ENCODE measurements at regions not wholly inside any gene's neighbourhood (a gene's known extent, or its start where the extent isn't known, plus 50 kb on each side); places are given as distances from the start of the nearest gene placed in this dataset.

DNA sequence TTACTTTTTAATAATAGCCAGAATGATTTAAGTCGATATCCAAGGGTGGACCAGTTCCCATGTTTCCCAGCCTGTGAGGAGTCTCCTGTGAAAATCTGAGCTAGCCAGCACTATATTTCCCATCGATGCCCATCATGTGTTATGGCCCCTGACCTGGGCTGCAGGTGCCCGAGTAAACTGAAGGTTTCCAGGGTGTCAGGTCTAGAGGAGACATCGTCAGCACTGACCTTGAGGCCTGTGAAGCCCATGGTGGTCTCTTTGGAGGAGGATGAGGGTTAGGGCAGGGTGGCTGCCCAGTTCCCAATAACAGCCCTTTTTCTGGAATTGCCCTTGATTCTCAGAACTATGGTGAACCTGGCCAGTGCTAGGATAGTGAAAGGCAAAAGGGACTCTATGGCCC is 63.0 kb upstream of the TOP1 start:
- TF ChIP-seq TCF4 (CRISPR knock-in tag; IDR thresholded peaks at IDR 0.05; ENCODE audit: borderline replicate concordance) (no peak), ZNF70 (CRISPR knock-in tag; IDR thresholded peaks at IDR 0.05) (no peak), PPARA (CRISPR knock-in tag; IDR thresholded peaks at IDR 0.05; ENCODE audit: borderline replicate concordance) (no peak)
